Lower leg skin (tissue), 3 donors: ENCODE measurements at regions not wholly inside any gene's neighbourhood (a gene's known extent, or its start where the extent isn't known, plus 50 kb on each side); places are given as distances from the start of the nearest gene placed in this dataset.

Source experiments
- CTCF ChIP-seq, 3 donors: fragments of 450-650 bp; IDR thresholded peaks; one replicate each; pipeline ENCODE4 v1.5.1; 2016; ENCODE audit warnings: antibody characterized with exemption in 3 of 3, mild to moderate bottlenecking in 3 of 3, moderate library complexity in 2 of 3
- POLR2A ChIP-seq, 2 donors: fragments of 450-650 bp; IDR thresholded peaks; one replicate each; pipeline ENCODE4 v1.6.1; 2016 to 2017; ENCODE audit warnings: antibody characterized with exemption in 2 of 2, mild to moderate bottlenecking in 1 of 2, moderate library complexity in 1 of 2

GRCh38 chr18:51563396-51563795, 365.9 kb upstream of the MEX3C start:
- TF ChIP-seq CTCF (IDR thresholded peaks at IDR 0.05) (no peak), POLR2A (IDR thresholded peaks at IDR 0.05) (no peak)
